Left lung (tissue), 4 donors: ENCODE measurements at regions not wholly inside any gene's neighbourhood (a gene's known extent, or its start where the extent isn't known, plus 50 kb on each side); places are given as distances from the start of the nearest gene placed in this dataset.

Experiments used
- ATAC-seq: fragments of 200-7000 bp; cut with Tn5 transposase; one replicate; pipeline ENCODE4 v1.9.1; 2020; ENCODE audit warnings: moderate library complexity
- DNase-seq, 4 donors: peaks; one replicate each; pipeline ENCODE4 v3.0.0-alpha.2; 2013 to 2020
- H3K27ac ChIP-seq, 2 donors: fragments of 200-600 bp; sonication (generic) in 1 of 2; one replicate each; pipeline versions ENCODE4 v1.5.0 to v1.8.0; 2020 to 2021
- H3K27me3 ChIP-seq, 2 donors: fragments of 200-600 bp; sonication (generic) in 1 of 2; one replicate each; pipeline versions ENCODE4 v1.5.0 to v1.8.0; 2020 to 2021
- H3K36me3 ChIP-seq, 2 donors: fragments of 200-600 bp; sonication (generic) in 1 of 2; one replicate each; pipeline versions ENCODE4 v1.5.0 to v1.8.0; 2020 to 2021
- H3K4me1 ChIP-seq, 2 donors: fragments of 200-600 bp; one replicate each; pipeline ENCODE4 v1.8.0; 2021
- H3K4me3 ChIP-seq, 2 donors: fragments of 200-600 bp; sonication (generic) in 1 of 2; one replicate each; pipeline versions ENCODE4 v1.5.0 to v1.8.0; 2020 to 2021; ENCODE audit warnings: mild to moderate bottlenecking in 1 of 2
- H3K9me3 ChIP-seq, 2 donors: fragments of 200-600 bp; sonication (generic) in 1 of 2; one replicate each; pipeline versions ENCODE4 v1.5.0 to v1.8.0; 2020 to 2021
- intact Hi-C, 2 donors: fragments of 100-400 bp; cut with DNase I; formaldehyde crosslinking; loops; one replicate each; pipeline versions ENCODE4 v1.11.2 to v1.14.2; 2022
- TF ChIP-seq, protein P1 (sequence below), 2 donors: fragments of 200-600 bp; sonication (generic) in 1 of 2; IDR thresholded peaks; one replicate each; pipeline versions ENCODE4 v1.5.0 to v1.8.0; 2021; ENCODE audit warnings: antibody characterized with exemption in 2 of 2
- donor health status: DM: no; HTN: yes; CAD: no.
- donor health status: DM: no; HTN: no; CAD: no.

DNA sequence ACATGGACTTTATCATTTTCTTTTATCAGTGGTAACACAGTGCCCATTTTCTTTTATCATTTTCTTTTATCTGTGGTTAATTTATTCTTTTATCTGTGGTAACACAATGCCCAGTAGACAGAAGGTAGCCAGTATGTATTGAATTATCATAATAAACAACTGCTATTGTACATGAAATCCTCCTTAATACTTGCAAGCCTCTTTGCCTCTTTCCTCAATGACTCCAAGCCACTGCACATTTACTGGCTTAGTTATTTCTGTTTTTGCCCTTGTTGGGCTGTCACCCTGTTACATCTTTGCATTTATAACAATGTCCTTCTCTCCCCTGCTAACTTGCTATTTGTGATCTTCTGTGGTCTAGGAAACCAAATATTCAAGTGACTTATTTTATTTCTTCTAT, 345.0 kb downstream of the ATP23 start:
- Histone ChIP-seq H3K27me3 (no peaks in the 10 kb centered on the region), H3K4me1 (no peaks in the 10 kb centered on the region), H3K4me3 (no peak overlapping the region), H3K36me3 (no peaks in the 10 kb centered on the region), H3K27ac (no peak overlapping the region), H3K9me3 (peaks cover 0 to 4% of the 10 kb centered on the region in 2 donors)
- DNase-seq = no peak
- intact Hi-C loops = no loop called here
- TF ChIP-seq, protein P1, sequence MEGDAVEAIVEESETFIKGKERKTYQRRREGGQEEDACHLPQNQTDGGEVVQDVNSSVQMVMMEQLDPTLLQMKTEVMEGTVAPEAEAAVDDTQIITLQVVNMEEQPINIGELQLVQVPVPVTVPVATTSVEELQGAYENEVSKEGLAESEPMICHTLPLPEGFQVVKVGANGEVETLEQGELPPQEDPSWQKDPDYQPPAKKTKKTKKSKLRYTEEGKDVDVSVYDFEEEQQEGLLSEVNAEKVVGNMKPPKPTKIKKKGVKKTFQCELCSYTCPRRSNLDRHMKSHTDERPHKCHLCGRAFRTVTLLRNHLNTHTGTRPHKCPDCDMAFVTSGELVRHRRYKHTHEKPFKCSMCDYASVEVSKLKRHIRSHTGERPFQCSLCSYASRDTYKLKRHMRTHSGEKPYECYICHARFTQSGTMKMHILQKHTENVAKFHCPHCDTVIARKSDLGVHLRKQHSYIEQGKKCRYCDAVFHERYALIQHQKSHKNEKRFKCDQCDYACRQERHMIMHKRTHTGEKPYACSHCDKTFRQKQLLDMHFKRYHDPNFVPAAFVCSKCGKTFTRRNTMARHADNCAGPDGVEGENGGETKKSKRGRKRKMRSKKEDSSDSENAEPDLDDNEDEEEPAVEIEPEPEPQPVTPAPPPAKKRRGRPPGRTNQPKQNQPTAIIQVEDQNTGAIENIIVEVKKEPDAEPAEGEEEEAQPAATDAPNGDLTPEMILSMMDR (IDR thresholded peaks at IDR 0.05) = no peak
- no peak for ATAC-seq

DNA sequence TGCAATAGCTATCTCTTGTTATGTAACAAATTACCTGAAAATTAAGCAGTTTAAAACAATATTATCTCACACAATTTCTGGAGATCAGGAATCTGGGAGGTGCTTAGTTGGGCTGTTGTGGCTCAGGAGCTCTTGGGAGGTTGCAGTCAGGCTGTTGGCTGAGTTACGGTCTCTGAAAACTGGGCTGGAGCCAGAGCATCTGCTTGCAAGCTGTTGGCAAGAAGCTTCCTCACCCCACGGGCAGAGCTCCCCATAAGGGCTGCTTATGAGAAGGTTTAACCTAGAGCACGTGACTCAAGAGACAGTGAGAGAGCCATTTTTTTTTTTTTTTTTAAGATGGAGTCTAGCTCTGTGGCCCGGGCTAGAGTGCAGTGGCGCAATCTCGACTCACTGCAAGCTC, 346.8 kb downstream of the ATP23 start:
- no peak for ATAC-seq
- no peak for DNase-seq
- H3K27me3 ChIP-seq = no peaks in the 10 kb centered on the region
- no peak overlapping the region for H3K27ac ChIP-seq
- intact Hi-C loops = no loop called here
- H3K36me3 ChIP-seq = no peaks in the 10 kb centered on the region
- no peaks in the 10 kb centered on the region for H3K9me3 ChIP-seq
- no peaks in the 10 kb centered on the region for H3K4me1 ChIP-seq
- TF ChIP-seq, protein P1 (IDR thresholded peaks at IDR 0.05) = no peak
- no peak overlapping the region for H3K4me3 ChIP-seq

DNA sequence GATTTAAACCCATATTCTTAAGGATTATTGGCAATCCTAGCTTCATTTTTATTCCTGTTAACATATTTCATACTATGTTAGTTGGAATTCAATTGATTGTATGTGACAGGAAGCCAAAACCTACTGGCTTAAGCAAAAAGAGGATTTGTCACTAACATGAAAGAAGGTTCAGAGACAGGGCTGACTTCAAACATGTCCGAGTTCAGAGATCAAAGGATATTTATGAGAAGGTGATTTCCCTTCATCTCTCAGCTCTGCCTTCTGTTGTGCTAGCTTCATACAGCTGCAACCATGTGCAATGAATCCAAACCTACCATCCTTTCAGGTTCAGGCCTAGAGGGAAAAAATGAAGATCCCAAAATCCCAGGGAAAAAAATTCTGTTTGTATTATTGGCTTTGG, 349.7 kb downstream of the ATP23 start:
- TF ChIP-seq, protein P1 (IDR thresholded peaks at IDR 0.05) = no peak
- Histone ChIP-seq H3K4me3 (no peak overlapping the region), H3K36me3 (no peaks in the 10 kb centered on the region), H3K4me1 (no peaks in the 10 kb centered on the region), H3K27me3 (no peaks in the 10 kb centered on the region), H3K27ac (no peak overlapping the region), H3K9me3 (no peaks in the 10 kb centered on the region)
- no peak for DNase-seq
- ATAC-seq = no peak
- intact Hi-C loops = no loop called here

DNA sequence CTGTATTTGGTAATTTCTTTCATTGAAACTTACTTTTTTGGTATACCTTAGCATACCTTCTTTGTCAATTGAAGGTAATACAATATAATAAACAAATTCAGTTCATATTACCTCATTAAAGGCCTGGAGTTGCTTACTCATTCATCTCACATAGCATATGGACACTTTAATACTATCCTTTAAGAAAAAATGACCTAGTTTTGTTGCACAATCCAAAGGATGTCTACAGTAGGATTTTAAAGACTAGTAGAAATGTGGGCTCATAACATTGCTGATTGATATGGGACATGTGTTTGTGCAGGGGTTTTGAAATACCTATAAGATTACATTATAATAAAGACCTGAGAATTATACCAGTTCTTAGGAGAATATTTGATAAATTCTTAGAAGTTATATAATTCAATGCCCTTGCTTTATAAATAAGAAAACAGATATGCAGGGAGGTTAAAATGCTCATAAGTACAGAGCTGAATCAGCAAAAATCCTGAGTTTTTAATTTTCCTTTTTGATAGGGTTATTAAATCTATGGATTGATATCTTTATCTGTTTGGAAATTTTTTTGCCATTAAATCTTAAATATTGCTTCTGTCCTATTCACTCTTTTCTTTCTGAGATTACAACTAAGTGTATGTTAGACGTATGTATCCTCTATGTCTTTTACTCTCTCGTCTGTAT, 352.1 kb downstream of the ATP23 start:
- intact Hi-C loops = no loop called here
- no peaks in the 10 kb centered on the region for H3K9me3 ChIP-seq
- TF ChIP-seq, protein P1 (IDR thresholded peaks at IDR 0.05) = no peak
- H3K27ac ChIP-seq = no peak overlapping the region
- no peak for DNase-seq
- no peak overlapping the region for H3K4me3 ChIP-seq
- H3K4me1 ChIP-seq = no peaks in the 10 kb centered on the region
- ATAC-seq = no peak
- no peaks in the 10 kb centered on the region for H3K36me3 ChIP-seq
- H3K27me3 ChIP-seq = no peaks in the 10 kb centered on the region

DNA sequence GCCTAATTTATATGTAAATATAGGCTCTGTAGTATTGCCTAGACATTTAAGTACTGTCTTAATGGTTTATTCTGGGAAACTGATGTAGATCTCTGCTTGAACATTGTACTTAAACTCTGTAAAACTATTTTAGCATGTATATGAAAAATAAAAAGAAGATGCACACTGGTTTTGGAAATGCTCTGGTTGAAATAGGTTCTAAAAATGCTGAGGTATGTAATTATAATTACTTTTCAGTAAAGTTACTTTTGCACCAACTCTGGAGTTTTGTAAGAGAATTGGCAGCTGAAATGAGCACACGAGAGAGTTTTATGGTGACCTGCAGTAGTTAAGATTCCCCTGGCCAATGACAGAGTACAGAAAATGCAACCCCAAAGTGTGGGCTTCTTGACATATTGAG, 353.9 kb downstream of the ATP23 start:
- no peak for DNase-seq
- TF ChIP-seq, protein P1 (IDR thresholded peaks at IDR 0.05) = no peak
- Histone ChIP-seq H3K36me3 (no peaks in the 10 kb centered on the region), H3K9me3 (no peaks in the 10 kb centered on the region), H3K4me3 (no peak overlapping the region), H3K27ac (no peak overlapping the region), H3K27me3 (no peaks in the 10 kb centered on the region), H3K4me1 (no peaks in the 10 kb centered on the region)
- intact Hi-C loops = no loop called here
- ATAC-seq = no peak
